ENCODE measurements at regions not wholly inside any gene's neighbourhood (a gene's known extent, or its start where the extent isn't known, plus 50 kb on each side); places are given as distances from the start of the nearest gene placed in this dataset.

- no peak for TF ChIP-seq POLR2A (IDR thresholded peaks at IDR 0.05)
- no peak for TF ChIP-seq CTCF (IDR thresholded peaks at IDR 0.05)
These were observed 516.1 kb upstream of the ZFP42 start for GRCh38 chr4:187479511-187479910.
